ENCODE measurements at regions not wholly inside any gene's neighbourhood (a gene's known extent, or its start where the extent isn't known, plus 50 kb on each side); places are given as distances from the start of the nearest gene placed in this dataset.

- TF ChIP-seq CTCF (IDR thresholded peaks at IDR 0.05) (no peak), POLR2A (IDR thresholded peaks at IDR 0.05) (no peak)
These were observed 142.9 kb downstream of the BCOR start for GRCh38 chrX:39954851-39955250.
